Fibroblast of skin of scalp (primary cell): ENCODE measurements at regions not wholly inside any gene's neighbourhood (a gene's known extent, or its start where the extent isn't known, plus 50 kb on each side); places are given as distances from the start of the nearest gene placed in this dataset.

ENCODE experiments used
- DNase-seq: peaks from one replicate; pipeline ENCODE4 v3.0.0-alpha.2; 2013

GRCh38 chr14:97215263-97215969 is 418.2 kb downstream of the VRK1 start:
- no peak for DNase-seq

- no peak for DNase-seq
These were observed 420.1 kb downstream of the VRK1 start for GRCh38 chr14:97217111-97217885.

GRCh38 chr14:97218274-97218673 is 421.1 kb downstream of the VRK1 start:
- no peak for DNase-seq

GRCh38 chr14:97218691-97219430 is 421.7 kb downstream of the VRK1 start:
- peak; percentile 12 for DNase-seq

- peak; percentile 2 for DNase-seq
These were observed 422.3 kb downstream of the VRK1 start for GRCh38 chr14:97219431-97220017.

GRCh38 chr14:97221572-97222285 is 424.5 kb downstream of the VRK1 start:
- no peak for DNase-seq

- DNase-seq: no peak
These were observed 426.8 kb downstream of the VRK1 start for GRCh38 chr14:97224016-97224415.

- no peak for DNase-seq
These were observed 432.9 kb downstream of the VRK1 start for GRCh38 chr14:97230051-97230450.

- DNase-seq: no peak
These were observed 436.3 kb downstream of the VRK1 start for GRCh38 chr14:97233319-97233985.

GRCh38 chr14:97246648-97247047 is 449.5 kb downstream of the VRK1 start:
- no peak for DNase-seq

- DNase-seq: no peak
These were observed 451.8 kb downstream of the VRK1 start for GRCh38 chr14:97248973-97249372.

GRCh38 chr14:97250931-97251330 is 453.7 kb downstream of the VRK1 start:
- no peak for DNase-seq

GRCh38 chr14:97251491-97252155 is 454.4 kb downstream of the VRK1 start:
- no peak for DNase-seq

- DNase-seq: no peak
These were observed 456.6 kb downstream of the VRK1 start for GRCh38 chr14:97253756-97254155.

- no peak for DNase-seq
These were observed 465.2 kb downstream of the VRK1 start for GRCh38 chr14:97262336-97262735.

GRCh38 chr14:97264516-97265230 is 467.5 kb downstream of the VRK1 start:
- DNase-seq: no peak

- peak; percentile 83 for DNase-seq
These were observed 469.5 kb downstream of the VRK1 start for GRCh38 chr14:97266653-97267052.

- DNase-seq: peak; percentile 49
These were observed 470.3 kb downstream of the VRK1 start for GRCh38 chr14:97267509-97267908.

- no peak for DNase-seq
These were observed 470.9 kb downstream of the VRK1 start for GRCh38 chr14:97268097-97268496.

- DNase-seq: no peak
These were observed 473.1 kb downstream of the VRK1 start for GRCh38 chr14:97270308-97270707.
